ENCODE measurements at regions not wholly inside any gene's neighbourhood (a gene's known extent, or its start where the extent isn't known, plus 50 kb on each side); places are given as distances from the start of the nearest gene placed in this dataset.
A peak's percentile ranks its signal among the peaks of the same experiment; 100 is the strongest.

GRCh38 chr5:68658810-68659372 lies 434.9 kb upstream of the SLC30A5 start:
- Histone ChIP-seq H3K4me2 (no peak overlapping the region), H3K36me3 (no peaks in the 10 kb centered on the region), H3K27ac (no peak overlapping the region), H3K27me3 (no peaks in the 10 kb centered on the region), H3K9ac (no peak overlapping the region), H3K9me3 (no peaks in the 10 kb centered on the region), H3K4me3 (no peak overlapping the region), H3K4me1 (peaks cover 3% of the 10 kb centered on the region; the same call in 1 of the 2 replicates), H4K20me1 (no peaks in the 10 kb centered on the region)
- TF ChIP-seq Cebpa-rat (IDR thresholded peaks at IDR 0.05) = no peak

GRCh38 chr5:68659881-68660280 lies 433.9 kb upstream of the SLC30A5 start:
- no peak overlapping the region for H3K4me2 ChIP-seq

GRCh38 chr5:68661237-68661636 lies 432.6 kb upstream of the SLC30A5 start:
- no peaks in the 10 kb centered on the region for H3K36me3 ChIP-seq
- no peaks in the 10 kb centered on the region for H3K9me3 ChIP-seq
- H3K4me3 ChIP-seq = no peak overlapping the region
- H3K4me2 ChIP-seq = no peak overlapping the region
- no peak for TF ChIP-seq Cebpa-rat (IDR thresholded peaks at IDR 0.05)
- H4K20me1 ChIP-seq = no peaks in the 10 kb centered on the region
- peaks cover 9% of the 10 kb centered on the region; the same call in 1 of the 2 replicates for H3K4me1 ChIP-seq
- H3K9ac ChIP-seq = no peak overlapping the region
- no peak overlapping the region for H3K27ac ChIP-seq
- no peaks in the 10 kb centered on the region for H3K27me3 ChIP-seq

More at GRCh38 chr5:68659881-68660280, 433.9 kb upstream of the SLC30A5 start:
- H3K4me1 ChIP-seq = peaks cover 9% of the 10 kb centered on the region; the same call in 1 of the 2 replicates
- no peaks in the 10 kb centered on the region for H3K9me3 ChIP-seq
- no peak for TF ChIP-seq Cebpa-rat (IDR thresholded peaks at IDR 0.05)
- no peak overlapping the region for H3K9ac ChIP-seq
- no peak overlapping the region for H3K27ac ChIP-seq
- H3K4me3 ChIP-seq = no peak overlapping the region
- no peaks in the 10 kb centered on the region for H4K20me1 ChIP-seq
- H3K36me3 ChIP-seq = no peaks in the 10 kb centered on the region
- H3K27me3 ChIP-seq = no peaks in the 10 kb centered on the region

DNA sequence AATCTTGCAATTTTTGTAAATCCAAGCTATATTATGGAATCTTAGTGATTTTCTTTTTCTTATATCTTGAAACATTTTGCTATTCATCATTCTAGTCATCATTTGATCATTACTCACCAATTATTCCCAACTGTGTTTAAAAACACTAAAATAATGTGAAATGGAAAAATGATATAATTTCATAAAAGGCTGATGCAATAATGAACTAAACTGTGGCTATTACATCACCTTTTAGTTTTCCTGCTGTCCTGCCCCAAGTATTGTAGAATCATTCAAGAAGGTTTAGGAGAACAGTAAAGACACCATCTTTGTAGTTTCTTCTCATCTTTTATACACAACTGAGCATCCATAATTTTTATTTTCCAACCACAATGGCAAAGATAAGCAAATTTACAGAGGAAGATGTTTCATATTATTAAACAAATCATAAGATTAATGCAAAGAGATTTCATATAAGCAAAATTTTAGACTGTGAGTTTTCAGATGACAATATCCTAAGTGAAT lies 431.0 kb upstream of the SLC30A5 start:
- Histone ChIP-seq H3K9ac (no peak overlapping the region), H3K4me1 (peaks cover 9% of the 10 kb centered on the region; the same call in 1 of the 2 replicates), H3K27me3 (no peaks in the 10 kb centered on the region), H4K20me1 (no peaks in the 10 kb centered on the region), H3K4me2 (no peak overlapping the region), H3K9me3 (no peaks in the 10 kb centered on the region), H3K27ac (no peak overlapping the region), H3K36me3 (no peaks in the 10 kb centered on the region), H3K4me3 (no peak overlapping the region)
- no peak for TF ChIP-seq Cebpa-rat (IDR thresholded peaks at IDR 0.05)

DNA sequence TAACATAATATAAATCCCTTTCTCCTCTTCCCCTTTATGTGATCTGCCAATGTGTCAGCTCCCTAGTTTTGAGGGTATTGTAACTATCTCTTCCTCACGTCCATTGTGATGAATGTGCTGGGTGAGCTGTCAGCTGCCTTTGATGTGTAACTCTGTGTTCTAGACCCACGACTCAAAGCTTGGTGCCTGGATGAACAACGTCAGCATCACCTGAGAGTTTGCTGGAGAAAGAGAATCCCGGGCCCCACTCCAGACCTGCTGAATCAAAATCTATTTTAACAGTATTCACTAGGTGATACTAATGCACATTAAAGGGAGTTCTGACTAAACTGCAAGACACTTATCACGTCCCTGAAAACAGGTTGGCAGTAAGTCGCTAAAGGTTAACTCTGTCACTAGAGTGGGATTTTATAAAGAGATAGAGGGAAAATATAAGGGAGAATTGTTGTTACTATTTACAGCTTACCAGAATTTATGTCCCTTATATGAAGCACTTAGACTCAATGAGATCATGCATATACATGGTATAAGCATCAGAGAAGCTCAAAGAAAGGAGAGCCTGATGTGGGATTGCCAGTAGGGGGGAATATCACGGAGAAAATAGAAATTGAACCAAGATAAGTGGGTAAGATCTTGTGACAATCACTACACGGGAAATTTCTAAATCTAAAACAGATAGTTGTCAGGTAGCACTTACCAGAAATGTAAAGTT lies 423.8 kb upstream of the SLC30A5 start:
- no peak overlapping the region for H3K4me2 ChIP-seq
- no peaks in the 10 kb centered on the region for H3K4me1 ChIP-seq
- H3K36me3 ChIP-seq = no peaks in the 10 kb centered on the region
- TF ChIP-seq Cebpa-rat (IDR thresholded peaks at IDR 0.05) = no peak
- H4K20me1 ChIP-seq = no peaks in the 10 kb centered on the region
- H3K4me3 ChIP-seq = no peak overlapping the region
- H3K27ac ChIP-seq = no peak overlapping the region
- no peaks in the 10 kb centered on the region for H3K9me3 ChIP-seq
- no peak overlapping the region for H3K9ac ChIP-seq
- no peaks in the 10 kb centered on the region for H3K27me3 ChIP-seq

- H3K9ac ChIP-seq = no peak overlapping the region
- no peaks in the 10 kb centered on the region for H3K9me3 ChIP-seq
- no peaks in the 10 kb centered on the region for H4K20me1 ChIP-seq
- H3K27me3 ChIP-seq = no peaks in the 10 kb centered on the region
- H3K4me2 ChIP-seq = no peak overlapping the region
- H3K4me3 ChIP-seq = no peak overlapping the region
- no peaks in the 10 kb centered on the region for H3K36me3 ChIP-seq
- no peaks in the 10 kb centered on the region for H3K4me1 ChIP-seq
- H3K27ac ChIP-seq = no peak overlapping the region
- no peak for TF ChIP-seq Cebpa-rat (IDR thresholded peaks at IDR 0.05)
Measured at GRCh38 chr5:68673106-68673822, 420.6 kb upstream of the SLC30A5 start.

DNA sequence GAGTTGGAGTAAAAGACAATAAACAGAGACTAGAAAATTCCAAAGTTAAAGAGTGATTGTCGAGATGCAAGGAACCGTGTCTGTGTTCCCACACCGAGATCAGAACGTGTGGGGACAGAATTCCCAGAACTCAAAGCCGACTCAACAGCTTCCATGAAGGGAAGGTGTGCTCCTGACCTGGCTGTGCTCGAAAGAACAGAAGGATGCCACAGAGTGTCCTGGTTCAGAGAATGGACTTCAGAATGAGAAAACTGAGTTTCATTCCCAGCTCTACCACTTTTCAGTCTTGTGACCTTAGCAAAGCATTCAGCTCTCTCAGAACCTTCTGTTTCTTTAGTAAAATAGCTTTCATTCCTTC lies 420.0 kb upstream of the SLC30A5 start:
- Histone ChIP-seq H3K9ac (no peak overlapping the region), H3K9me3 (no peaks in the 10 kb centered on the region), H4K20me1 (no peaks in the 10 kb centered on the region), H3K27ac (no peak overlapping the region), H3K4me3 (no peak overlapping the region), H3K27me3 (no peaks in the 10 kb centered on the region), H3K4me2 (no peak overlapping the region), H3K4me1 (peaks cover 2% of the 10 kb centered on the region), H3K36me3 (no peaks in the 10 kb centered on the region)
- TF ChIP-seq Cebpa-rat (IDR thresholded peaks at IDR 0.05) = no peak

DNA sequence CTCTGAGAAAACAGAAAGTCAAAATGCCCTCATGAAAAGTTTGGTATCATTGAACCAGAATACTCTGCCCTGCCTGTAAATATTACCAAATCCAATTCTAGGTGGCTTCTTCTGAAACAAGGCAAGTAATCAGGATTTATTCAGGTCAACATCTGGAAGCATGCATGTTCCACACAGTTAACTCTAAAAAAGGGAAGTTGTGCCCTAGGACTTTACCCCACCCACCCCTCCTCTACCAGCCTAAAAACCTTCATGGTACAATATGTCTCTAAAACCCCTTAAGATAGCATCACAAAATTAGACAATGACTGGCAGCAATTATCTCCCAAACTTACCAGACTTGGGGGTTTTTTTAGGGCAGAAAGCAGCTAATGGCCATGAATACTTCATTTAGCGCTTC lies 414.8 kb upstream of the SLC30A5 start:
- Histone ChIP-seq H3K4me1 (peaks cover 18% of the 10 kb centered on the region), H3K4me2 (peak overlapping the region; percentile 20; the same call in 1 of the 2 replicates), H3K9me3 (no peaks in the 10 kb centered on the region), H3K36me3 (no peaks in the 10 kb centered on the region), H3K27me3 (no peaks in the 10 kb centered on the region), H4K20me1 (no peaks in the 10 kb centered on the region), H3K27ac (no peak overlapping the region), H3K4me3 (no peak overlapping the region), H3K9ac (no peak overlapping the region)
- TF ChIP-seq Cebpa-rat (IDR thresholded peaks at IDR 0.05) = no peak

- no peak overlapping the region for H3K9ac ChIP-seq
- H3K9me3 ChIP-seq = no peaks in the 10 kb centered on the region
- no peak overlapping the region for H3K4me3 ChIP-seq
- peak overlapping the region; percentile 34 for H3K4me2 ChIP-seq
- H3K36me3 ChIP-seq = no peaks in the 10 kb centered on the region
- H3K4me1 ChIP-seq = peaks cover 18% of the 10 kb centered on the region
- H3K27me3 ChIP-seq = no peaks in the 10 kb centered on the region
- no peak for TF ChIP-seq Cebpa-rat (IDR thresholded peaks at IDR 0.05)
- H4K20me1 ChIP-seq = no peaks in the 10 kb centered on the region
- no peak overlapping the region for H3K27ac ChIP-seq
Measured at GRCh38 chr5:68680366-68680765, 413.4 kb upstream of the SLC30A5 start.

DNA sequence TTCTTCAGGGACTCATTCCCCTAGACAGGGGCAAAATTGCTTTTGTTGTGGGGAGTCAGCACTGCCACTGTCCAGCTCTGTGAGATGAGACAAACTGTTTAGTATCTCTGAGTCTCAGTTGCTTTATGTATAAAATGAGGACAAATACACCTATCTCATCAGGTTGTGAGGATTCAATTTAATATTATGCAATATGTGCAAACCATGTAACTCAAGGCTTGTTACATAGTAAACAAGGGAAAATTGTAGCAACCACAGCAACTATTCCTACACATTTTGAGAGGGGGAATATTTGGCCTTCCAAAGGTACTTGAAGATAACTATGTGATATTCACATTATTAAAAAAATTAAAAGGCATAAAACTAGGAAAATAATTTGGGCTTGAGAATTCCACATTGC lies 411.9 kb upstream of the SLC30A5 start:
- Histone ChIP-seq H4K20me1 (no peaks in the 10 kb centered on the region), H3K9me3 (no peaks in the 10 kb centered on the region), H3K27me3 (no peaks in the 10 kb centered on the region), H3K27ac (no peak overlapping the region), H3K9ac (no peak overlapping the region), H3K4me1 (peaks cover 18% of the 10 kb centered on the region), H3K4me3 (no peak overlapping the region), H3K36me3 (no peaks in the 10 kb centered on the region), H3K4me2 (no peak overlapping the region)
- no peak for TF ChIP-seq Cebpa-rat (IDR thresholded peaks at IDR 0.05)
